ENCODE measurements at regions not wholly inside any gene's neighbourhood (a gene's known extent, or its start where the extent isn't known, plus 50 kb on each side); places are given as distances from the start of the nearest gene placed in this dataset.

DNA sequence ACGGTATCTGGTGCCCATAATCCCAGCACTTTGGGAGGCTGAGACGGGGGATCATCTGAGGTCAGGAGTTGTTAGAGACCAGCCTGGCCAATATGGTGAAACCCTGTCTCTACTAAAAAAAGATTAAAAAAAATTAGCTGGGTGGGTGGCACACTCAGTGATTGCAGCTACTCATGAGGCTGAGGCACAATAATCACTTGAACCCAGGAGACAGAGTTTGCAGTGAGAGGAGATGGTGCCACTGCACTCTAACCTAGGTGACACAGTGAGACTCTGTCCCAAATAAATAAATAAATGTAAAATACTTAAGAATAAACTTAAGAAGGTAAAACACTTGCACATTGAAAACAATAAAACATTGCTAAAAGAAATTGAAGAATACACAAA, 90.4 kb downstream of the ZNF280B start (continued):
- TF ChIP-seq, protein P1, sequence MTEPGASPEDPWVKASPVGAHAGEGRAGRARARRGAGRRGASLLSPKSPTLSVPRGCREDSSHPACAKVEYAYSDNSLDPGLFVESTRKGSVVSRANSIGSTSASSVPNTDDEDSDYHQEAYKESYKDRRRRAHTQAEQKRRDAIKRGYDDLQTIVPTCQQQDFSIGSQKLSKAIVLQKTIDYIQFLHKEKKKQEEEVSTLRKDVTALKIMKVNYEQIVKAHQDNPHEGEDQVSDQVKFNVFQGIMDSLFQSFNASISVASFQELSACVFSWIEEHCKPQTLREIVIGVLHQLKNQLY (CRISPR knock-in tag; conservative IDR thresholded peaks at IDR 0.05): no peak
- TF ChIP-seq TGIF2 (CRISPR knock-in tag; IDR thresholded peaks at IDR 0.05) (no peak), MTF1 (CRISPR knock-in tag; IDR thresholded peaks at IDR 0.05; ENCODE audit: borderline replicate concordance) (no peak), TAF1 (IDR thresholded peaks at IDR 0.05; ENCODE audit: control insufficient read depth, extremely low read depth, insufficient read depth, low read length, severe bottlenecking) (no peak), SRSF9 (IDR thresholded peaks at IDR 0.05; ENCODE audit: borderline replicate concordance, low read depth, low read length) (no peak), HMG20B (CRISPR knock-in tag; IDR thresholded peaks at IDR 0.05) (no peak), ZNF780A (CRISPR knock-in tag; IDR thresholded peaks at IDR 0.05) (no peak), HMBOX1 (IDR thresholded peaks at IDR 0.05) (no peak), PURB (CRISPR knock-in tag; IDR thresholded peaks at IDR 0.05; ENCODE audit: low read depth) (no peak), ARID2 (IDR thresholded peaks at IDR 0.05) (no peak), ZNF12 (CRISPR knock-in tag; IDR thresholded peaks at IDR 0.05) (no peak), ZNF766 (CRISPR knock-in tag; conservative IDR thresholded peaks at IDR 0.05) (no peak), NFIC (IDR thresholded peaks at IDR 0.05) (no peak), MAFK (IDR thresholded peaks at IDR 0.05; ENCODE audit: low read length) (no peak), ADNP (tag; IDR thresholded peaks at IDR 0.05) (no peak), HDAC8 (tag; IDR thresholded peaks at IDR 0.05) (no peak), ZNF408 (CRISPR knock-in tag; IDR thresholded peaks at IDR 0.05; ENCODE audit: low read depth) (no peak)
- TF ChIP-seq, protein P2, sequence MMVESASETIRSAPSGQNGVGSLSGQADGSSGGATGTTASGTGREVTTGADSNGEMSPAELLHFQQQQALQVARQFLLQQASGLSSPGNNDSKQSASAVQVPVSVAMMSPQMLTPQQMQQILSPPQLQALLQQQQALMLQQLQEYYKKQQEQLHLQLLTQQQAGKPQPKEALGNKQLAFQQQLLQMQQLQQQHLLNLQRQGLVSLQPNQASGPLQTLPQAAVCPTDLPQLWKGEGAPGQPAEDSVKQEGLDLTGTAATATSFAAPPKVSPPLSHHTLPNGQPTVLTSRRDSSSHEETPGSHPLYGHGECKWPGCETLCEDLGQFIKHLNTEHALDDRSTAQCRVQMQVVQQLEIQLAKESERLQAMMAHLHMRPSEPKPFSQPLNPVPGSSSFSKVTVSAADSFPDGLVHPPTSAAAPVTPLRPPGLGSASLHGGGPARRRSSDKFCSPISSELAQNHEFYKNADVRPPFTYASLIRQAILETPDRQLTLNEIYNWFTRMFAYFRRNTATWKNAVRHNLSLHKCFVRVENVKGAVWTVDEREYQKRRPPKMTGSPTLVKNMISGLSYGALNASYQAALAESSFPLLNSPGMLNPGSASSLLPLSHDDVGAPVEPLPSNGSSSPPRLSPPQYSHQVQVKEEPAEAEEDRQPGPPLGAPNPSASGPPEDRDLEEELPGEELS (CRISPR knock-in tag; IDR thresholded peaks at IDR 0.05; ENCODE audit: borderline replicate concordance): no peak
- TF ChIP-seq, protein P3, sequence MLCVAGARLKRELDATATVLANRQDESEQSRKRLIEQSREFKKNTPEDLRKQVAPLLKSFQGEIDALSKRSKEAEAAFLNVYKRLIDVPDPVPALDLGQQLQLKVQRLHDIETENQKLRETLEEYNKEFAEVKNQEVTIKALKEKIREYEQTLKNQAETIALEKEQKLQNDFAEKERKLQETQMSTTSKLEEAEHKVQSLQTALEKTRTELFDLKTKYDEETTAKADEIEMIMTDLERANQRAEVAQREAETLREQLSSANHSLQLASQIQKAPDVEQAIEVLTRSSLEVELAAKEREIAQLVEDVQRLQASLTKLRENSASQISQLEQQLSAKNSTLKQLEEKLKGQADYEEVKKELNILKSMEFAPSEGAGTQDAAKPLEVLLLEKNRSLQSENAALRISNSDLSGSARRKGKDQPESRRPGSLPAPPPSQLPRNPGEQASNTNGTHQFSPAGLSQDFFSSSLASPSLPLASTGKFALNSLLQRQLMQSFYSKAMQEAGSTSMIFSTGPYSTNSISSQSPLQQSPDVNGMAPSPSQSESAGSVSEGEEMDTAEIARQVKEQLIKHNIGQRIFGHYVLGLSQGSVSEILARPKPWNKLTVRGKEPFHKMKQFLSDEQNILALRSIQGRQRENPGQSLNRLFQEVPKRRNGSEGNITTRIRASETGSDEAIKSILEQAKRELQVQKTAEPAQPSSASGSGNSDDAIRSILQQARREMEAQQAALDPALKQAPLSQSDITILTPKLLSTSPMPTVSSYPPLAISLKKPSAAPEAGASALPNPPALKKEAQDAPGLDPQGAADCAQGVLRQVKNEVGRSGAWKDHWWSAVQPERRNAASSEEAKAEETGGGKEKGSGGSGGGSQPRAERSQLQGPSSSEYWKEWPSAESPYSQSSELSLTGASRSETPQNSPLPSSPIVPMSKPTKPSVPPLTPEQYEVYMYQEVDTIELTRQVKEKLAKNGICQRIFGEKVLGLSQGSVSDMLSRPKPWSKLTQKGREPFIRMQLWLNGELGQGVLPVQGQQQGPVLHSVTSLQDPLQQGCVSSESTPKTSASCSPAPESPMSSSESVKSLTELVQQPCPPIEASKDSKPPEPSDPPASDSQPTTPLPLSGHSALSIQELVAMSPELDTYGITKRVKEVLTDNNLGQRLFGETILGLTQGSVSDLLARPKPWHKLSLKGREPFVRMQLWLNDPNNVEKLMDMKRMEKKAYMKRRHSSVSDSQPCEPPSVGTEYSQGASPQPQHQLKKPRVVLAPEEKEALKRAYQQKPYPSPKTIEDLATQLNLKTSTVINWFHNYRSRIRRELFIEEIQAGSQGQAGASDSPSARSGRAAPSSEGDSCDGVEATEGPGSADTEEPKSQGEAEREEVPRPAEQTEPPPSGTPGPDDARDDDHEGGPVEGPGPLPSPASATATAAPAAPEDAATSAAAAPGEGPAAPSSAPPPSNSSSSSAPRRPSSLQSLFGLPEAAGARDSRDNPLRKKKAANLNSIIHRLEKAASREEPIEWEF (CRISPR knock-in tag; IDR thresholded peaks at IDR 0.05): no peak
